K562 (cell line): ENCODE measurements at regions not wholly inside any gene's neighbourhood (a gene's known extent, or its start where the extent isn't known, plus 50 kb on each side); places are given as distances from the start of the nearest gene placed in this dataset.
"Not testable (repeated sequence)": the region's sequence is repeated elsewhere in the genome, so short reads cannot be mapped to it uniquely, and the experiment has no call there.

Experiments
- ATAC-seq: fragments of 200-7000 bp; cut with Tn5 transposase; 3 replicates; pipeline ENCODE4 v1.9.1; 2020; ENCODE audit warnings: moderate library complexity
- BruUV-seq: library from RNA; stranded (reverse); fragments of 400-500 nt; replicated peaks from 2 replicates; lab custom pipeline; 2021; lab: Mats Ljungman, UMichigan
- CTCF ChIA-PET: fragments of 300-600 bp; formaldehyde crosslinking; extraction: SDS; loops from one replicate; lab custom pipeline; 2021; ENCODE audit warnings: low intra/inter-chr PET ratio; lab: Yijun Ruan, JAX
- POLR2A ChIA-PET: fragments of 300-600, 350-650 bp; sonication (Branson Sonifier 250); formaldehyde crosslinking; extraction: SDS; loops from one replicate; lab custom pipeline; 2021; ENCODE audit warnings: antibody characterized with exemption, inconsistent platforms; lab: Yijun Ruan, JAX
- DNase-seq, 4 experiments: peaks; one replicate each; pipeline versions ENCODE4 v3.0.0 to v3.0.0-alpha.2; 2011 to 2018; ENCODE audit warnings: low spot score in 3 of 4, mixed read lengths in 3 of 4; ENCODE audit errors: extremely low read depth in 1 of 4
- FAIRE-seq: peaks from 2 replicates; lab custom pipeline; 2011; peaks lifted over from hg19 to GRCh38; lab: Jason Lieb, UNC
- H2AFZ ChIP-seq: 2 replicates; pipeline ENCODE4 v1.6.0; 2011; ENCODE audit warnings: low read depth, low read length, control low read depth, inconsistent platforms
- H3K27ac ChIP-seq: fragments of 200-600 bp; 3 replicates; pipeline ENCODE4 v1.8.0; 2011; ENCODE audit warnings: low read depth, mild to moderate bottlenecking, control low read depth, inconsistent platforms, low read length, moderate library complexity, mixed read lengths; ENCODE audit errors: extremely low read depth
- H3K27me3 ChIP-seq, 2 experiments: fragments of 300-600 bp in 1 of 2; 2 replicates in 1 of 2; 3 replicates in 1 of 2; pipeline versions ENCODE4 v1.6.0 to v1.8.0; 2011; ENCODE audit warnings: inconsistent platforms in 2 of 2, low read length in 2 of 2, mild to moderate bottlenecking in 1 of 2, mixed read lengths in 1 of 2, moderate library complexity in 1 of 2; ENCODE audit not compliant: control insufficient read depth in 2 of 2, insufficient read depth in 2 of 2
- H3K36me3 ChIP-seq: fragments of 300-600 bp; 3 replicates; pipeline ENCODE4 v1.8.0; 2011; ENCODE audit warnings: mild to moderate bottlenecking, low read length, inconsistent platforms; ENCODE audit not compliant: control insufficient read depth, insufficient read depth
- H3K4me1 ChIP-seq, 2 experiments: fragments of 200-600 bp in 1 of 2; replicated peaks in 1 of 2; 2 replicates in 1 of 2; 3 replicates in 1 of 2; pipeline versions ENCODE4 v1.5.1 to v1.8.0; 2011; ENCODE audit warnings: inconsistent platforms in 2 of 2, low read length in 2 of 2, mild to moderate bottlenecking in 1 of 2, mixed read lengths in 1 of 2, moderate library complexity in 1 of 2; ENCODE audit not compliant: control insufficient read depth in 2 of 2, insufficient read depth in 2 of 2
- H3K4me2 ChIP-seq: 2 replicates; pipeline ENCODE4 v1.6.1; 2011; ENCODE audit warnings: low read length, control low read depth, inconsistent platforms, mixed read lengths; ENCODE audit not compliant: insufficient read depth
- H3K4me3 ChIP-seq: fragments of 200-600 bp; sonication (generic), shearing (Covaris generic); 2 replicates; pipeline ENCODE4 v1.5.1; 2016; ENCODE audit warnings: control low read depth, inconsistent platforms
- H3K79me2 ChIP-seq: fragments of 200-600 bp; 3 replicates; pipeline ENCODE4 v1.8.0; 2011; ENCODE audit warnings: low read length, inconsistent platforms; ENCODE audit not compliant: control insufficient read depth, insufficient read depth
- H3K9ac ChIP-seq, 2 experiments: 2 replicates each; pipeline versions ENCODE4 v1.6.0 to v1.6.1; 2011; ENCODE audit warnings: low read depth in 2 of 2, low read length in 2 of 2, control low read depth in 1 of 2, inconsistent platforms in 1 of 2, mild to moderate bottlenecking in 1 of 2, mixed read lengths in 1 of 2; ENCODE audit not compliant: insufficient read depth in 1 of 2
- H3K9me1 ChIP-seq: one replicate; pipeline ENCODE4 v1.6.0; 2011; ENCODE audit warnings: inconsistent platforms, mild to moderate bottlenecking, low read length, moderate library complexity; ENCODE audit not compliant: control insufficient read depth, insufficient read depth
- H3K9me3 ChIP-seq: replicated peaks from 2 replicates; pipeline ENCODE4 v1.5.1; 2011; ENCODE audit warnings: low read depth, low read length, inconsistent platforms; ENCODE audit not compliant: control insufficient read depth, insufficient read depth
- H4K20me1 ChIP-seq: replicated peaks from 2 replicates; pipeline ENCODE4 v1.6.1; 2011; ENCODE audit warnings: low read length, inconsistent platforms, mixed read lengths; ENCODE audit not compliant: control insufficient read depth, insufficient read depth
- ADNP ChIP-seq: fragments of 200-800 bp; sonication (Bioruptor generic); IDR thresholded peaks from 2 replicates; pipeline ENCODE4 v1.6.1; 2016; ENCODE audit warnings: missing genetic modification characterization, missing compliant biosample characterization
- ARNT ChIP-seq, 2 experiments: fragments of 450-650 bp; IDR thresholded peaks; 2 replicates each; pipeline ENCODE4 v1.6.1; 2016; ENCODE audit warnings: mild to moderate bottlenecking in 1 of 2
- EHMT2 ChIP-seq: fragments of 450-650 bp; IDR thresholded peaks from 2 replicates; pipeline ENCODE4 v1.6.1; 2018; ENCODE audit warnings: antibody characterized with exemption
- EP300 ChIP-seq: IDR thresholded peaks from 2 replicates; pipeline ENCODE4 v1.6.1; 2012; ENCODE audit warnings: low read length, improper control_type of control experiment
- ID3 ChIP-seq, 2 experiments: fragments of 250-450 bp in 1 of 2; fragments of 450-650 bp in 1 of 2; sonication (Bioruptor Pico) in 1 of 2; IDR thresholded peaks; 2 replicates each; pipeline versions ENCODE4 v1.6.1 to v1.8.0; 2016 to 2021; ENCODE audit warnings: mild to moderate bottlenecking in 2 of 2, moderate library complexity in 2 of 2, missing compliant biosample characterization in 1 of 2, missing genetic modification characterization in 1 of 2
- JUND ChIP-seq, 2 experiments: IDR thresholded peaks; 2 replicates in 1 of 2; 3 replicates in 1 of 2; pipeline ENCODE4 v1.6.1; 2011; ENCODE audit warnings: borderline replicate concordance in 2 of 2, low read depth in 2 of 2, low read length in 2 of 2, improper control_type of control experiment in 1 of 2, missing biosample characterization in 1 of 2, missing genetic modification characterization in 1 of 2, missing genetic modification reagents in 1 of 2
- NFRKB ChIP-seq: fragments of 450-650 bp; IDR thresholded peaks from 2 replicates; pipeline ENCODE4 v1.6.1; 2016; ENCODE audit warnings: low read depth
- NR2C1 ChIP-seq, 2 experiments: fragments of 450-650 bp; IDR thresholded peaks; 2 replicates each; pipeline ENCODE4 v1.6.1; 2017; ENCODE audit warnings: mild to moderate bottlenecking in 2 of 2, antibody characterized with exemption in 1 of 2, inconsistent platforms in 1 of 2, missing compliant biosample characterization in 1 of 2, missing genetic modification characterization in 1 of 2
- RAD51 ChIP-seq: fragments of 450-650 bp; IDR thresholded peaks from 2 replicates; pipeline ENCODE4 v1.7.1; 2016; ENCODE audit warnings: low read depth, mild to moderate bottlenecking, borderline replicate concordance
- ZBTB40 ChIP-seq, 2 experiments: fragments of 450-650 bp in 1 of 2; sonication (generic) in 1 of 2; formaldehyde crosslinking in 1 of 2; IDR thresholded peaks; 2 replicates each; pipeline versions ENCODE4 v1.7.1 to v1.9.0; 2016 to 2022; ENCODE audit warnings: inconsistent platforms in 1 of 2, mild to moderate bottlenecking in 1 of 2, missing genetic modification reagents in 1 of 2
- WGBS: fragments of 100-300 bp; shearing (Covaris generic); methylation state at CpG from one replicate; pipeline ENCODE4 v1.1.6; 2016; ENCODE audit warnings: low coverage, mixed read lengths; ENCODE audit not compliant: insufficient coverage; ENCODE audit errors: missing lambda C conversion rate; 5-methylcytosine and 5-hydroxymethylcytosine counted together
- in situ Hi-C: fragments of 300-500 bp; cut with MboI; formaldehyde crosslinking; loops from 4 replicates; pipeline ENCODE4 v1.15.0; 2018; ENCODE audit warnings: inconsistent platforms, mixed read lengths
- intact Hi-C: fragments of 100-400 bp; cut with micrococcal nuclease; formaldehyde crosslinking; loops from 2 replicates; pipeline ENCODE4 v1.14.2; 2022

- intact Hi-C loops; H3K9me3 ChIP-seq; H3K4me3 ChIP-seq; H4K20me1 ChIP-seq; CTCF ChIA-PET; in situ Hi-C loops; H3K79me2 ChIP-seq; H3K9me1 ChIP-seq; H3K27me3 ChIP-seq; H3K36me3 ChIP-seq; TF ChIP-seq ID3 (CRISPR knock-in tag; IDR thresholded peaks at IDR 0.05); ZBTB40 (CRISPR knock-in tag; IDR thresholded peaks at IDR 0.05); NR2C1 (tag; IDR thresholded peaks at IDR 0.05): not testable (repeated sequence)
- H3K27ac ChIP-seq: peak overlapping the region; percentile 58; the same call in 1 of the 3 replicates
- WGBS: under 1% methylated on average over 10 of the region's 10 CpGs
- BruUV-seq: TSS peak; percentile 37
- peaks cover 0 to 17% of the 10 kb centered on the region in 2 experiments; a peak in 3 of 5 replicates for H3K4me1 ChIP-seq
- DNase-seq: peak; percentile 69 to 83 (median 71)
- FAIRE-seq: peak; percentile 73
- 0 out of 2 replicates have a peak overlapping the region, but pooled peaks have one; percentile 43 for H2AFZ ChIP-seq
- peak; percentile 83 for ATAC-seq
- POLR2A ChIA-PET: interaction anchor here (1.0 kb wide), 1 partner anchor 245 kb away, joined by 3 read pairs; no protein-coding TSS in a partner anchor
- peak overlapping the region in 1 of 2 experiments; percentile 16; a peak in 1 of 4 replicates for H3K9ac ChIP-seq
- peak overlapping the region; percentile 9; the same call in 1 of the 2 replicates for H3K4me2 ChIP-seq
- TF ChIP-seq EP300: peak; percentile 72; the same call in 1 of the 2 replicates
- TF ChIP-seq ID3 (tag; IDR thresholded peaks at IDR 0.05): 0 out of 2 replicates have a peak, but pooled peaks have one; percentile 53
- TF ChIP-seq NFRKB: peak; percentile 61
- peak; percentile 71; the same call in 1 of the 2 replicates for TF ChIP-seq EHMT2
- TF ChIP-seq RAD51: peak; percentile 76
- TF ChIP-seq JUND (IDR thresholded peaks at IDR 0.05; ENCODE audit: borderline replicate concordance, low read depth, low read length): peak; percentile 85
- peak; percentile 76; the same call in 2 of the 3 replicates for TF ChIP-seq JUND (tag; IDR thresholded peaks at IDR 0.05; ENCODE audit: borderline replicate concordance, low read depth, low read length)
- TF ChIP-seq ARNT (IDR thresholded peaks at IDR 0.05): peak in 1 of 2 experiments; percentile 18; a peak in 1 of 4 replicates
- peak; percentile 80 for TF ChIP-seq ADNP (tag)
- TF ChIP-seq ZBTB40 (IDR thresholded peaks at IDR 0.05): 0 out of 2 replicates have a peak, but pooled peaks have one; percentile 14
- TF ChIP-seq NR2C1 (IDR thresholded peaks at IDR 0.05): peak; percentile 47
Measured at GRCh38 chr9:124144561-124145123, 113.1 kb upstream of the NEK6 start.
